ENCODE measurements at regions not wholly inside any gene's neighbourhood (a gene's known extent, or its start where the extent isn't known, plus 50 kb on each side); places are given as distances from the start of the nearest gene placed in this dataset.

DNA sequence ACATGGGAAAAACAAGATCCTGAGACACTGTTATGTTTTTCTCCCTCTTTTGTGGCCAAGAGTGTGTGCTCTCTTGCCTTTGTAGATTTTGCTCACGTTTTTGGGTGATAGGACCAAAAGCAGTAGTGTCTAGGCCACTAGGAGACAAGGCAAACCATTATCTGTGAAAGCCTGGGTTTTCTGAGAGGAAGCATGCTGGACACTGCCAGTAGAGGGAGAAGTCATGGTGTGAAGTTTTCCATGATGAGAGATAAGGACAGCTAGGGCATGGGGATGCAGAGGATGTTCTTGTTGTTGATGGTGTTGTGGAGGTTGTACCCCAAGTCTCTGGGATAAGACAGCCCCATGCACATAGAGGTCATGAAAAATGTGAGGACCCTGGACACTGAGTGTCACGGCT is 285.3 kb downstream of the SOX11 start:
- TF ChIP-seq SIN3A (IDR thresholded peaks at IDR 0.05; ENCODE audit: borderline replicate concordance, insufficient read depth, low read depth, low read length) (no peak), POLR2AphosphoS5 (IDR thresholded peaks at IDR 0.05; ENCODE audit: low read depth, low read length) (no peak)
- TF ChIP-seq, protein P1, sequence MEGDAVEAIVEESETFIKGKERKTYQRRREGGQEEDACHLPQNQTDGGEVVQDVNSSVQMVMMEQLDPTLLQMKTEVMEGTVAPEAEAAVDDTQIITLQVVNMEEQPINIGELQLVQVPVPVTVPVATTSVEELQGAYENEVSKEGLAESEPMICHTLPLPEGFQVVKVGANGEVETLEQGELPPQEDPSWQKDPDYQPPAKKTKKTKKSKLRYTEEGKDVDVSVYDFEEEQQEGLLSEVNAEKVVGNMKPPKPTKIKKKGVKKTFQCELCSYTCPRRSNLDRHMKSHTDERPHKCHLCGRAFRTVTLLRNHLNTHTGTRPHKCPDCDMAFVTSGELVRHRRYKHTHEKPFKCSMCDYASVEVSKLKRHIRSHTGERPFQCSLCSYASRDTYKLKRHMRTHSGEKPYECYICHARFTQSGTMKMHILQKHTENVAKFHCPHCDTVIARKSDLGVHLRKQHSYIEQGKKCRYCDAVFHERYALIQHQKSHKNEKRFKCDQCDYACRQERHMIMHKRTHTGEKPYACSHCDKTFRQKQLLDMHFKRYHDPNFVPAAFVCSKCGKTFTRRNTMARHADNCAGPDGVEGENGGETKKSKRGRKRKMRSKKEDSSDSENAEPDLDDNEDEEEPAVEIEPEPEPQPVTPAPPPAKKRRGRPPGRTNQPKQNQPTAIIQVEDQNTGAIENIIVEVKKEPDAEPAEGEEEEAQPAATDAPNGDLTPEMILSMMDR (IDR thresholded peaks at IDR 0.05): no peak
- TF ChIP-seq, protein P2, sequence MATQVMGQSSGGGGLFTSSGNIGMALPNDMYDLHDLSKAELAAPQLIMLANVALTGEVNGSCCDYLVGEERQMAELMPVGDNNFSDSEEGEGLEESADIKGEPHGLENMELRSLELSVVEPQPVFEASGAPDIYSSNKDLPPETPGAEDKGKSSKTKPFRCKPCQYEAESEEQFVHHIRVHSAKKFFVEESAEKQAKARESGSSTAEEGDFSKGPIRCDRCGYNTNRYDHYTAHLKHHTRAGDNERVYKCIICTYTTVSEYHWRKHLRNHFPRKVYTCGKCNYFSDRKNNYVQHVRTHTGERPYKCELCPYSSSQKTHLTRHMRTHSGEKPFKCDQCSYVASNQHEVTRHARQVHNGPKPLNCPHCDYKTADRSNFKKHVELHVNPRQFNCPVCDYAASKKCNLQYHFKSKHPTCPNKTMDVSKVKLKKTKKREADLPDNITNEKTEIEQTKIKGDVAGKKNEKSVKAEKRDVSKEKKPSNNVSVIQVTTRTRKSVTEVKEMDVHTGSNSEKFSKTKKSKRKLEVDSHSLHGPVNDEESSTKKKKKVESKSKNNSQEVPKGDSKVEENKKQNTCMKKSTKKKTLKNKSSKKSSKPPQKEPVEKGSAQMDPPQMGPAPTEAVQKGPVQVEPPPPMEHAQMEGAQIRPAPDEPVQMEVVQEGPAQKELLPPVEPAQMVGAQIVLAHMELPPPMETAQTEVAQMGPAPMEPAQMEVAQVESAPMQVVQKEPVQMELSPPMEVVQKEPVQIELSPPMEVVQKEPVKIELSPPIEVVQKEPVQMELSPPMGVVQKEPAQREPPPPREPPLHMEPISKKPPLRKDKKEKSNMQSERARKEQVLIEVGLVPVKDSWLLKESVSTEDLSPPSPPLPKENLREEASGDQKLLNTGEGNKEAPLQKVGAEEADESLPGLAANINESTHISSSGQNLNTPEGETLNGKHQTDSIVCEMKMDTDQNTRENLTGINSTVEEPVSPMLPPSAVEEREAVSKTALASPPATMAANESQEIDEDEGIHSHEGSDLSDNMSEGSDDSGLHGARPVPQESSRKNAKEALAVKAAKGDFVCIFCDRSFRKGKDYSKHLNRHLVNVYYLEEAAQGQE (IDR thresholded peaks at IDR 0.05; ENCODE audit: insufficient read depth in 1 of 2, low read depth in 2 of 2, low read length in 1 of 2): no peak
